Urothelium cell line (cell line): ENCODE measurements at regions not wholly inside any gene's neighbourhood (a gene's known extent, or its start where the extent isn't known, plus 50 kb on each side); places are given as distances from the start of the nearest gene placed in this dataset.

Source experiments
- DNase-seq: peaks from one replicate; pipeline ENCODE4 v3.0.0; 2011; ENCODE audit warnings: low spot score, mixed read lengths
- FAIRE-seq: peaks from 2 replicates; lab custom pipeline; 2011; peaks lifted over from hg19 to GRCh38; lab: Jason Lieb, UNC

- FAIRE-seq, result no peak
- no peak for DNase-seq
Measured at GRCh38 chr9:81532251-81532650, 157.1 kb downstream of the TLE1 start.

- DNase-seq (no peak), FAIRE-seq (no peak)
Measured at GRCh38 chr9:81531511-81531910, 157.8 kb downstream of the TLE1 start.

DNA sequence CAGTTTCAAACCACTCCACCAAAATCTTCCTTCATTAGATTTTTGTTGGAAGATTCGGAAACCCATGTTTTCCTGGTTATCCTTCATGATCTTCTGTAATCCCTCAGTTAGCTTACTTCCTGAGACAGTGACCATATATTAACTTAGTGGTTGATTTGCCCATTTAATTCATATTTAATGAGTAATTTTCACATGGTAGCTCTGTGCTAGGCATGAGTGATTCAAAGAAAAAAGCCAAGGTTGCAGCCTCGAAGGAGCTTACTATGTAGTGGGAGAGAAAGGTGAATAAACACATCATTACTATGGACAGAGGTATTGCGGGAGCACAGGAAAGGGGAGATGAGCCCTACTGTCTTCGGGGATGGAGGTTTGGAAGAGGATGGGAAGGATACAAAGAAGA is 158.5 kb downstream of the TLE1 start:
- DNase-seq (no peak), FAIRE-seq (no peak)

GRCh38 chr9:81530310-81530810 is 159.0 kb downstream of the TLE1 start:
- DNase-seq, result no peak
- FAIRE-seq, result no peak

DNA sequence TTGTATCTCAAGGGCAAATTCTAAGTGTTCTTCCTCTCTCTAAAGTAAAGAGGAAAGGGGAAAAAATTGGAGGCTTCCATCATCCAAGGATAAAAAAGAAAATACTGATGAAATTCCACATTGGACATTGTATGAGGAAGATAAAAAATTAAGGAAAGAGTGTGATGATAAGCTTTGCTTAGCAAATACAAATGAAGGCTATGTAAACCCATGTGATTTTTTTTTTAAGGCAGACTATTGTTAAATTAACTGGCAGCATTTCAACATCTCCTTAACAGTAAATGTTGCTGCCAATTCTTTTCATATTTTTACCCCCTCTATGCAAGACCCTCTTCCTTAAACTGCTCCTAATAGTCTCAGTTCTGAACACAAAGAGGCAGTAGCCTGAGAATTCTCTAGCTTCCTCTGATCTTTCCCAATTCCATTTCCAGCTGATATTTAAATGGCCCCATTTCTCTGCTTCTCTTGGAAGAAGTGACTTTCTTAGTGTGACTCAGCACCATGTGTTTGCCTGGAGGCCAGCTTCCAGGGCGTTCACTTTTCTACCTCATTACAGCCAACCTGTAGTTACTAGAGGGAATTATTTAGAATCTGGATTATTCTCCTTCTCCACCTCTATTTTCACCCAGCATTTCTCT is 159.7 kb downstream of the TLE1 start:
- peak; percentile 36 for DNase-seq

GRCh38 chr9:81526587-81526986 is 162.8 kb downstream of the TLE1 start:
- DNase-seq (peak; percentile 16), FAIRE-seq (no peak)

More for the DNA sequence above, 159.7 kb downstream of the TLE1 start:
- no peak for FAIRE-seq

DNA sequence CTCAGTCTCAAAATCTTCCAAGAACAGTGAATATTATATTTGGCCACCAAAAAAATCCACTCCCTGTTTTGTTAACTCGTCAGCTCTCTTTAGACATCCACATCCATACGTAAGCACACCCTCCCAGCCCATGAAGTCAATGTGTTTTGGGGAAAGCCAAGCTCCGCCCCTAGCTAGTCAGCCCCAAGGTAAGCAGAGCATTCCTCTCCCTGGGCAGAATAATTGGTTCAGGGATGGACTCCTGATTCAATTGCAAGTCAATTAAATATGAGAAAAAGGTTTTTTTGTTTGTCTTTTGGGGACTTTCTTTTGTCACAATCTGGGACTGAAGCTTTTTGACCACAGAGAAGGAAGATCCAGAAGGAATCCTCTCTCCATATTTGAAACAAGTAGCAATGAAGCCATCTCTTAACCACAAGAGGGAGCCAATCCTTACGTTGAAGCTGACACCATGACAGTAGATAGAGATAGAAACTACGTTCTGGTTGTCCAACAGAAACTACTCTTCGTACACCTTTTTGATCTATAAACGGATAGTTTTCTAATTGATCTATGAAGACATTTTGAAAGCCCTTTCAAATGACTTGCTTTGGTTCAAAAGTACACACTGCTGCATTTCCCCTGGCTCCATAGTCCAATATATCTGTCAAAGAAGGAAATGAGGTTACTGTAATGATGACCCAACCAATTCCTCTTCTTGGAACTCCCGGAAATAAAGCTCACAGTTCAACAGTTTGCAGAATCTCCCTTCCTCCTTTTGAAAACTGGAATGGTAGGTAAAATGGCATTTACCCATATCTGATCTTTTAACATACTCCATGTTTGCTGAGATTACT is 166.4 kb downstream of the TLE1 start:
- no peak for FAIRE-seq
- DNase-seq, result no peak

- FAIRE-seq (no peak), DNase-seq (no peak)
Measured at GRCh38 chr9:81521892-81522291, 167.5 kb downstream of the TLE1 start.

GRCh38 chr9:81519816-81520495 is 169.4 kb downstream of the TLE1 start:
- DNase-seq, result no peak
- FAIRE-seq, result peak; percentile 46

DNA sequence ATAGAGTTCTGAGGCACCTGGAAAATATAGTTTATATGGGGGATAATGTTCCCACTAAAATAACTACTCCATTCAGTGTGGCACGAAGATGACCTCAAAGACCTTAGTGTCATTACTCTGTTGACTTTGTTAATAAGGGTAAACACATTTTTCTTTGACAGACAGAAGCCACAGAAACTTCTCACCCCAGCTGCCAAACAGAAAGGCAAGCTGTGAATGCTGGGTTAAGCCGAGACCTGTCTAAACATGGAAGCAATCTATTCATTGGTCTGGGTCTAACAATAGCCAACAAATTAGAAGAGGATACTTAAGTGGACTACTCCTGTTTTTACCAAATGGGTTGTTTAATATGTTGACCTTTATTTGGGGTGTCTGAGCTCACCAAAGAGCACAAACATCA is 171.4 kb downstream of the TLE1 start:
- DNase-seq, result no peak

DNA sequence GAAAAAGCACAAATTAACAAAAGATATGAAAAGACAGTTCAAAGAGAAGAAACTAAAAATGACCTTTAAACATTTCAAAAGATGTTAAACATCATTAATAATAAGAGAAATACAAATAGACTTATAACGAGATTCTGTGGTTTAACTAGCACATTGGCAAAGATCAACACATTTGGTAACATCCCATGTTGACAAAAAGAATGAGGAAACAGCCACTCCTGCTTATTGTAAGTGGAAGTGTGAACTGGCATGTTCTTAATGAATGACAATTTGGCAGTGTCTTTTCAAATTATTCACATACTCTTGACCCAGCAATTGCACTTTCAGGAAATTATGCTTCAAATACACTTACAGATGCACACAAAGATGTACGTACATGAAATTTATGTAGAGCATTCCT is 176.3 kb downstream of the TLE1 start:
- DNase-seq (no peak), FAIRE-seq (no peak)

More for the DNA sequence above, 171.4 kb downstream of the TLE1 start:
- no peak for FAIRE-seq

GRCh38 chr9:81512641-81513040 is 176.7 kb downstream of the TLE1 start:
- no peak for DNase-seq
- no peak for FAIRE-seq

GRCh38 chr9:81508476-81508875 is 180.9 kb downstream of the TLE1 start:
- no peak for DNase-seq
- FAIRE-seq, result no peak

DNA sequence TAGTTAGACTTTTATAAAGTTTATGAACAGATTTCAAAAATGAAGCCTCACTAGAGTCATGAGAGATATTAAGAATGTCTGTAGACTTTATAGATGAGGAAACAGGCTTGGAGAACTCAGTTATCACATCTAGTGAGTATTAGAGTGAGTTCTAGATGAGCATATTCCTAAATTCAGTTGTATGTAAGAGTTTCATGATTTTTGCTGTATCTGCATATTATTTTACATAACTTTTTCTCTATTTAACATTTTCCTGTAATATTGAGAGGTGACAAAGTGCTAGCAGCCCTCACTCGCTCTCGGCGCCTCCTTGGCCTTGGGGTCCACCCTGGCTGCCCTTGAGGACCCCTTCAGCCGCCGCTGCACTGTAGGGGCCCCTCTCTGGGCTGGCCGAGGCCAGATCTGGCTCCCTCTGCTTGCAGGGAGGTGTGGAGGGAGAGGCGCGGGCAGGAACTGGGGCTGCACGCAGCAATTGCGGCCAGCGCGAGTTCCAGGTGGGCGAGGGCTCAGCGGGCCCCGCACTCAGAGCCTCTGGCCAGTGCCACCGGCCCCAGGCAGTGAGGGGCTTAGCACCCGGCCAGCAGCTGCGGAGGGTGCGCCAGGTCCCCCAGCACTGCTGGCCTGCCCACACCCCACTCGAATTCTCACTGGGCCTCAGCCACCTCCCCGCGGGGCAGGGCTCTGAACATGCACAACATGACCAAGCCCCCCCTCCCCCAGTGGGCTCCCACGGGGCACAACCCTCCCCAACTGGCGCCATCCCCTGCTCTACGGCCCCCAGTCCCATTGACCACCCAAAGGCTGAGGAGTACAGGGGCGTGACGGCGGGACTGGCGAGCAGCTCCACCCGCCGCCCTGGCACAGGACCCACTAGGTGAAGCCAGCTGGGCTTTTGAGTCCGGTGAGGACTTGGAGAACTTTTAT is 182.1 kb downstream of the TLE1 start:
- no peak for DNase-seq
- FAIRE-seq, result no peak

GRCh38 chr9:81499594-81499993 is 189.8 kb downstream of the TLE1 start:
- DNase-seq (no peak), FAIRE-seq (no peak)

DNA sequence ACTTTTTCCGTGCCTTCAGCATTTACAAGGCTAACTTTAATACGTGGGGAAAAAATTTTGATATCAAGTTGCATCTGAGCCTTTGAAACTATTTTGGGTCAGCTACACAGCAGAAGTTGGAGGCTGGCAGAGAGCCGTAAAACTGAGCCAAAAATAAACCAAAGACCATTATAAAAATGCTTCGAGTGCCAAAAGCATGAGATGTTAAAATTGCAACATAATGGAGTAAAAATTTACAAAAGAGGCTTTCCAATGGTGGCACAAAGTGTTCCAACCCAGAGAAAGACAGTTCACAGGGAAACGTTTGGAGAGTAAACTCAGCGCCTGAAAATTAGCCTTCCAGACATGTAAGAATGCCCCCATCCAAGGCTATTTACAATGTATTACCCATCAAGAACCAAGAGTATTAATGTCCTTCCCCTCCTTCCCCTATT is 190.3 kb downstream of the TLE1 start:
- DNase-seq (no peak), FAIRE-seq (no peak)

GRCh38 chr9:81498576-81498975 is 190.8 kb downstream of the TLE1 start:
- FAIRE-seq (no peak), DNase-seq (no peak)

- DNase-seq (no peak), FAIRE-seq (no peak)
Measured at GRCh38 chr9:81497091-81497490, 192.3 kb downstream of the TLE1 start.

- FAIRE-seq (no peak), DNase-seq (peak; percentile 64)
Measured at GRCh38 chr9:81492710-81493447, 196.5 kb downstream of the TLE1 start.
